ENCODE measurements at regions not wholly inside any gene's neighbourhood (a gene's known extent, or its start where the extent isn't known, plus 50 kb on each side); places are given as distances from the start of the nearest gene placed in this dataset.
"Not testable (repeated sequence)": the region's sequence is repeated elsewhere in the genome, so short reads cannot be mapped to it uniquely, and the experiment has no call there.

DNA sequence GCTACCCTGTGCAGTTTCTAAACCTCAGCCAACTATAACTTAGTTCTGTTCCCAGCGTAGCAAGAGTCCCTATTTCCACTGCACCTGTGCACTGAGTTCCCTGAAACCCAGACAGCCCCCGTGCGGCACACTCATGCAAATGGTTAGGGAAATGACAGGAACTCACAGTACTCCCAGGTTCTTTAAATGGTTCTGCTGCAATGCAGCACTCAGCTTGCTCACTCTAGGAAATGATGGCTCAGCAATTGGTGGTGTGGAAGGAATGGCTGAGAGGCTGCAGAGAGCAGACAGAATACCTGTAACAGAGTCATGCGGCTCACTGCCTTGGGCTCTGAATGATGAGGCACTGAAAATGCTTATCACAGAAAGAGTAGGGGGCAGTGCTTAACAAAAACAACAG lies 143.0 kb downstream of the RAD51AP2 start:
- Histone ChIP-seq H3K9me3 (replicated peaks in 1 of 11) (peaks cover 0 to 12% (median 7%) of the 10 kb centered on the region in 11 experiments; a peak in 6 of 22 replicates), H3K36me3 (no peaks in the 10 kb centered on the region), H3K4me1 (peaks cover 0 to 20% (median 0%) of the 10 kb centered on the region in 10 experiments; a peak in 4 of 20 replicates), H3K9ac (no peak overlapping the region), H4K20me1 (no peaks in the 10 kb centered on the region), H3K27ac (no peak overlapping the region), H3K27me3 (peaks cover 0 to 47% (median 0%) of the 10 kb centered on the region in 11 experiments; a peak in 5 of 22 replicates), H3K4me2 (0 out of 22 replicates have a peak overlapping the region, but pooled peaks of 1 of the 11 experiments have one; percentile 36), H3K4me3 (no peak overlapping the region)
- no peak for TF ChIP-seq Cebpa-rat (IDR thresholded peaks at IDR 0.05)

GRCh38 chr2:17373741-17374140 lies 144.5 kb downstream of the RAD51AP2 start:
- Histone ChIP-seq H3K36me3 (no peaks in the 10 kb centered on the region), H4K20me1 (no peaks in the 10 kb centered on the region), H3K27ac (no peak overlapping the region), H3K9me3 (replicated peaks in 1 of 11) (peaks cover 5 to 23% (median 10%) of the 10 kb centered on the region in 11 experiments; a peak in 11 of 22 replicates), H3K27me3 (peaks cover 0 to 53% (median 0%) of the 10 kb centered on the region in 11 experiments; a peak in 5 of 22 replicates), H3K9ac (no peak overlapping the region), H3K4me3 (no peak overlapping the region), H3K4me2 (peak overlapping the region in 2 of 11 experiments; percentile 28 to 35; a peak in 3 of 22 replicates), H3K4me1 (peaks cover 0 to 20% (median 0%) of the 10 kb centered on the region in 10 experiments; a peak in 4 of 20 replicates)
- no peak for TF ChIP-seq Cebpa-rat (IDR thresholded peaks at IDR 0.05)

GRCh38 chr2:17373041-17373440 lies 145.2 kb downstream of the RAD51AP2 start:
- no peak overlapping the region for H3K4me3 ChIP-seq
- TF ChIP-seq Cebpa-rat (IDR thresholded peaks at IDR 0.05): no peak
- H3K36me3 ChIP-seq: no peaks in the 10 kb centered on the region
- no peak overlapping the region for H3K9ac ChIP-seq
- no peaks in the 10 kb centered on the region for H4K20me1 ChIP-seq
- peaks cover 0 to 20% (median 0%) of the 10 kb centered on the region in 10 experiments; a peak in 4 of 20 replicates for H3K4me1 ChIP-seq
- H3K27me3 ChIP-seq: peaks cover 0 to 60% (median 0%) of the 10 kb centered on the region in 11 experiments; a peak in 5 of 22 replicates
- no peak overlapping the region; a peak in 1 of 22 replicates for H3K4me2 ChIP-seq
- peaks cover 5 to 27% (median 10%) of the 10 kb centered on the region in 11 experiments; a peak in 11 of 22 replicates for H3K9me3 ChIP-seq (replicated peaks in 1 of 11)
- no peak overlapping the region for H3K27ac ChIP-seq

DNA sequence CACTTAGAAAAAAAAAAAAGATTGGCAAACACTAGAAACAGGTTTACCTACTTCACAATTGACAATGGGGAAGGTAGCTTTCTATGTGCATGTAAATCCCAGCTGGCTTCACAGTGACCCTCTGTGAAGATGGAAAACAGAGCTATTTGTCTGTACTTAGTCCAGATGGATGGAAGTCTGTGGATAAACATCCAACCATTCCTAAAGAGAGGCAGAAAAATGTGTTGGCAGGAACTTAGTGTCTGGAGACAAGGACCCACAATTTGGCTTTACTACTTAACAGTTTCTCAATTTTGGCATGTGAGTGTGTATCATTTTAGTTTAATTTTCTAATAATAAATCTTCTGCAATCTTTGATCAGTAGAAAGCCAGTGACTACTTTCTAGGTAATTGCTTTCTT lies 154.4 kb downstream of the RAD51AP2 start:
- no peak for TF ChIP-seq Cebpa-rat (IDR thresholded peaks at IDR 0.05)
- no peaks in the 10 kb centered on the region for H4K20me1 ChIP-seq

DNA sequence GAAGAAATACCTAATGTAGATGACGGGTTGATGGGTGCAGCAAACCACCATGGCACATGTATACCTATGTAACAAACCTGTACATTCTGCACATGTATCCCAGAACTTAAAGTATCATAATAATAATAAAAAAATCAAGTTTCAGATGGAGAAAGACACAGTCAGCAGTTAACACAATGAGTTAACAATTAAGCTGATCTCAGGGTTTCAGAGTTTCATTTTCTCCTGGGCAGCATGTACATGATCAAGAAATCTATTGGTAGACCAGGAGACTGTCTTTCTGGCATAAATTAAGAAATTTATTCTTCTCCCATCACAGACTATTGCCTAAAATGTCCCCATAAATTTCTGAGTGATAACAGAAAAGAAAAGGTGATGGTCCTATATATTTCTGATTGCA lies 155.3 kb downstream of the RAD51AP2 start:
- Histone ChIP-seq H3K27me3 (peaks cover 0 to 2% (median 0%) of the 10 kb centered on the region in 11 experiments; a peak in 1 of 22 replicates), H3K4me3 (no peak overlapping the region), H3K4me1 (no peaks in the 10 kb centered on the region), H3K36me3 (no peaks in the 10 kb centered on the region), H4K20me1 (no peaks in the 10 kb centered on the region), H3K9ac (no peak overlapping the region), H3K27ac (no peak overlapping the region), H3K9me3 (replicated peaks in 1 of 11) (peaks cover 0 to 17% (median 6%) of the 10 kb centered on the region in 11 experiments; a peak in 8 of 22 replicates), H3K4me2 (no peak overlapping the region)
- no peak for TF ChIP-seq Cebpa-rat (IDR thresholded peaks at IDR 0.05)

More for the DNA sequence above, 154.4 kb downstream of the RAD51AP2 start:
- H3K27ac ChIP-seq: no peak overlapping the region
- peaks cover 0 to 22% (median 6%) of the 10 kb centered on the region in 11 experiments; a peak in 8 of 22 replicates for H3K9me3 ChIP-seq (replicated peaks in 1 of 11)
- H3K4me3 ChIP-seq: no peak overlapping the region
- no peaks in the 10 kb centered on the region for H3K4me1 ChIP-seq
- H3K36me3 ChIP-seq: no peaks in the 10 kb centered on the region
- peaks cover 0 to 10% (median 0%) of the 10 kb centered on the region in 11 experiments; a peak in 2 of 22 replicates for H3K27me3 ChIP-seq
- no peak overlapping the region for H3K9ac ChIP-seq
- H3K4me2 ChIP-seq: no peak overlapping the region

DNA sequence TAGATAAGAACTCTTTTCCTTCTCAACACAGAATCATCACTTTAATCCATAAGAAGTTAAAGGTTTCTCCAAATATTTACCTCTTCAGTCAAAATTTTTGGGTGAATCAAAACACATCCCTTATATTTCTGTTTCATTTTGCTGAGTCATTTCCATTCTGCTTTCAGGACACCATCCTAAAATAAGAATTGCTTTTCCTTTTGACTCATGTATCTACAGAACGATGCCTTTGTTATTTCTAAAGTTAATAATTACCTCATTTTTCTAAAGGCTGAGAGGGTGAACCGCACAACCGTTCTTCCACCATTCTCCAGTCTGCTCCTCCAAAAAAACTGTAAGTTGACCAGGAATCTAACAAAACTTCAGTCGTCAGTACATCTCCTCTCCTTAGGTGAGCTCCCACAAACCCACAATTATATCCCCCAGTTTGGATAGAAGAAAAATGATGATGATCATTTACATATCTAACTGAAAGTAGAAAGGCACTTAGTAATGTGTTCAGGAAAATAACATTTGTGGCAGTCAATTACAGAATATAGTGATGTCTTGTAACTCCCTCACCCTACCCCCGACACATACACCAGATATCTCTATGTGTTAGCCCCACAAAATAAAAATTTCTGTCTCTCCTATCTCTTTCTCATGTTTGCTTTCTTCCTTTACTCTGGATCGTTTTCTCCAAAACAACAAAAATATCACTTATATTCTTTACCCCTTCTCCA lies 162.5 kb downstream of the RAD51AP2 start:
- H3K27ac ChIP-seq: peak overlapping the region in 1 of 11 experiments; percentile 13; a peak in 1 of 22 replicates
- H3K27me3 ChIP-seq: no peaks in the 10 kb centered on the region
- no peak overlapping the region for H3K4me3 ChIP-seq
- peaks cover 0 to 4% (median 0%) of the 10 kb centered on the region in 11 experiments; a peak in 3 of 22 replicates for H3K9me3 ChIP-seq (replicated peaks in 1 of 11)
- peaks cover 0 to 9% (median 2%) of the 10 kb centered on the region in 10 experiments; a peak in 6 of 20 replicates for H3K4me1 ChIP-seq
- TF ChIP-seq Cebpa-rat (IDR thresholded peaks at IDR 0.05): no peak
- H3K9ac ChIP-seq: no peak overlapping the region
- H4K20me1 ChIP-seq: no peaks in the 10 kb centered on the region
- H3K36me3 ChIP-seq: no peaks in the 10 kb centered on the region
- peak overlapping the region in 3 of 11 experiments; percentile 12 to 44 (median 41); a peak in 6 of 22 replicates for H3K4me2 ChIP-seq

GRCh38 chr2:17353263-17353662 lies 165.0 kb downstream of the RAD51AP2 start:
- H3K4me3 ChIP-seq: no peak overlapping the region
- H3K4me1 ChIP-seq: peaks cover 0 to 9% (median 2%) of the 10 kb centered on the region in 10 experiments; a peak in 6 of 20 replicates
- H3K27me3 ChIP-seq: no peaks in the 10 kb centered on the region

GRCh38 chr2:17342692-17343091 lies 175.5 kb downstream of the RAD51AP2 start:
- not testable (repeated sequence) for H3K4me3 ChIP-seq; H3K9me3 ChIP-seq (replicated peaks in 1 of 11); H3K27me3 ChIP-seq; H3K9ac ChIP-seq; H3K27ac ChIP-seq; H4K20me1 ChIP-seq; H3K4me2 ChIP-seq; H3K4me1 ChIP-seq; H3K36me3 ChIP-seq

More at GRCh38 chr2:17353263-17353662, 165.0 kb downstream of the RAD51AP2 start:
- no peaks in the 10 kb centered on the region for H3K36me3 ChIP-seq
- TF ChIP-seq Cebpa-rat (IDR thresholded peaks at IDR 0.05): no peak
- no peaks in the 10 kb centered on the region for H4K20me1 ChIP-seq
- no peak overlapping the region for H3K27ac ChIP-seq
- H3K9me3 ChIP-seq (replicated peaks in 1 of 11): peaks cover 0 to 6% (median 0%) of the 10 kb centered on the region in 11 experiments; a peak in 3 of 22 replicates
- no peak overlapping the region for H3K9ac ChIP-seq
- H3K4me2 ChIP-seq: no peak overlapping the region

DNA sequence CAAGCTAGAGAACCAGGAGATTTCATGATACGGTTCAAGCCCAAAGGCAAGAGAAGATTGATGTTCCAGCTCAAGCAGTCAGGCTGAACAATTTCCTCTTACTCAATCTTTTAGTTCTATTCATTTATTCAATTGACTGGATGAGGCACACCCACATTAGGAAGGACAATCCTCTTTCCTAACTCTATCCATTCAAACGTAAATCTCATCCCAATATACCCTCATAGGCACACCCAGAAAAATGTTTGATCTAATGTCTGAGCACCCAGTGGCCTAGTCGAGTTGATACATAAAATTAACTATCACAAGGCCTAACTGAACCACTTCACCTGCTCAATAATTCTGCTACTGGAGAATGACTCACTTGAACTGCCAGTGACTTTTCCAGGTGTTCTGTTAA lies 180.7 kb downstream of the RAD51AP2 start:
- TF ChIP-seq Cebpa-rat (IDR thresholded peaks at IDR 0.05): no peak
- Histone ChIP-seq H4K20me1 (no peaks in the 10 kb centered on the region), H3K9ac (no peak overlapping the region), H3K27ac (no peak overlapping the region), H3K27me3 (no peaks in the 10 kb centered on the region), H3K36me3 (no peaks in the 10 kb centered on the region), H3K4me1 (no peaks in the 10 kb centered on the region), H3K4me3 (no peak overlapping the region), H3K4me2 (no peak overlapping the region), H3K9me3 (replicated peaks in 1 of 11) (no peaks in the 10 kb centered on the region)

All from BLaER1 treated with 17β-estradiol and CSF1 and Interleukin-3, amounts not matched to agents 10 nM and 100 nM (cell line).